SK-N-SH (cell line): ENCODE measurements at regions not wholly inside any gene's neighbourhood (a gene's known extent, or its start where the extent isn't known, plus 50 kb on each side); places are given as distances from the start of the nearest gene placed in this dataset.

ENCODE experiments used
- EZH2phosphoT487 ChIP-seq: fragments of 200-600 bp; sonication (generic); IDR thresholded peaks from 2 replicates; pipeline ENCODE4 v1.6.1; 2017; ENCODE audit warnings: low read depth, mixed run types, mild to moderate bottlenecking, antibody characterized with exemption, moderate library complexity, borderline replicate concordance
- FOXM1 ChIP-seq: IDR thresholded peaks from 2 replicates; pipeline ENCODE4 v1.4.0; 2012; ENCODE audit warnings: low read depth, mild to moderate bottlenecking
- GABPA ChIP-seq: IDR thresholded peaks from 2 replicates; pipeline ENCODE4 v1.4.0; 2012; ENCODE audit warnings: low read depth, mild to moderate bottlenecking
- MEF2A ChIP-seq: IDR thresholded peaks from 2 replicates; pipeline ENCODE4 v1.4.0; 2012; ENCODE audit warnings: low read depth, borderline replicate concordance
- MXI1 ChIP-seq: IDR thresholded peaks from 2 replicates; pipeline ENCODE4 v1.6.1; 2012; ENCODE audit warnings: mild to moderate bottlenecking, low read depth, low read length, improper control_type of control experiment
- NRF1 ChIP-seq: IDR thresholded peaks from 2 replicates; pipeline ENCODE4 v1.6.1; 2012; ENCODE audit warnings: low read depth, mild to moderate bottlenecking, low read length
- POLR2AphosphoS5 ChIP-seq: IDR thresholded peaks from 2 replicates; pipeline ENCODE4 v1.6.1; 2012; ENCODE audit warnings: low read depth, low read length
- RAD21 ChIP-seq: IDR thresholded peaks from 2 replicates; pipeline ENCODE4 v1.6.1; 2012; ENCODE audit warnings: mild to moderate bottlenecking, low read length
- RFX5 ChIP-seq: IDR thresholded peaks from 2 replicates; pipeline ENCODE4 v1.6.1; 2012; ENCODE audit warnings: mild to moderate bottlenecking, improper control_type of control experiment, low read length
- TF ChIP-seq, protein P1 (sequence below): IDR thresholded peaks from 2 replicates; pipeline ENCODE4; 2012
- TF ChIP-seq, protein P2 (sequence below): fragments of 150-350 bp; IDR thresholded peaks from 2 replicates; pipeline ENCODE4 v1.6.1; 2017; ENCODE audit warnings: antibody characterized with exemption, low read length, low read depth, borderline replicate concordance
- TF ChIP-seq, protein P3 (sequence below): fragments of 200-600 bp; sonication (generic); IDR thresholded peaks from 2 replicates; pipeline ENCODE4 v1.6.1; 2017; ENCODE audit warnings: antibody characterized with exemption, mild to moderate bottlenecking, moderate library complexity
- TF ChIP-seq, protein P4 (sequence below): IDR thresholded peaks from 2 replicates; pipeline ENCODE4 v1.4.0; 2012; ENCODE audit warnings: low read depth, borderline replicate concordance

DNA sequence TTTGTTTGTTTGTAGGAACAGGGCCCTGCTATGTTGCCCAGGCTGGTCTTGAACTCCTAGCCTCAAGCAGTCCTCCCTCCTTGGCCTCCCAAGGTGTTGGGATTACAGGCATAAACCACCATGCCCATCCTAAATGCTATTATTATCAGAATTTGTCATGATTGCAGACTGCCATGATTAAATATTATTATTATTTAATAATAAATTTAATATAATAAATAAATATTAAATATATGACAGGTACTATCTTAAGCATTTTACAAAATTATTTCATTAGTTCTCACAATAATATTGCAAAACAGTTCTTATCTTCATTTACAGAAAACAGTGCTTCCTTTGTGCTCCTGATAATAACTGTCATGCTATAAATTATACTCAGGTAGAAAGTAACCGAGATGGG, 133.4 kb upstream of the JADE1 start:
- no peak for TF ChIP-seq NRF1
- no peak for TF ChIP-seq EZH2phosphoT487
- TF ChIP-seq, protein P1, sequence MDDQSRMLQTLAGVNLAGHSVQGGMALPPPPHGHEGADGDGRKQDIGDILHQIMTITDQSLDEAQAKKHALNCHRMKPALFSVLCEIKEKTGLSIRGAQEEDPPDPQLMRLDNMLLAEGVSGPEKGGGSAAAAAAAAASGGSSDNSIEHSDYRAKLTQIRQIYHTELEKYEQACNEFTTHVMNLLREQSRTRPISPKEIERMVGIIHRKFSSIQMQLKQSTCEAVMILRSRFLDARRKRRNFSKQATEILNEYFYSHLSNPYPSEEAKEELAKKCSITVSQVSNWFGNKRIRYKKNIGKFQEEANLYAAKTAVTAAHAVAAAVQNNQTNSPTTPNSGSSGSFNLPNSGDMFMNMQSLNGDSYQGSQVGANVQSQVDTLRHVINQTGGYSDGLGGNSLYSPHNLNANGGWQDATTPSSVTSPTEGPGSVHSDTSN, result no peak
- TF ChIP-seq, protein P2, sequence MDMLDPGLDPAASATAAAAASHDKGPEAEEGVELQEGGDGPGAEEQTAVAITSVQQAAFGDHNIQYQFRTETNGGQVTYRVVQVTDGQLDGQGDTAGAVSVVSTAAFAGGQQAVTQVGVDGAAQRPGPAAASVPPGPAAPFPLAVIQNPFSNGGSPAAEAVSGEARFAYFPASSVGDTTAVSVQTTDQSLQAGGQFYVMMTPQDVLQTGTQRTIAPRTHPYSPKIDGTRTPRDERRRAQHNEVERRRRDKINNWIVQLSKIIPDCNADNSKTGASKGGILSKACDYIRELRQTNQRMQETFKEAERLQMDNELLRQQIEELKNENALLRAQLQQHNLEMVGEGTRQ, result no peak
- TF ChIP-seq RFX5, result no peak
- TF ChIP-seq, protein P3, sequence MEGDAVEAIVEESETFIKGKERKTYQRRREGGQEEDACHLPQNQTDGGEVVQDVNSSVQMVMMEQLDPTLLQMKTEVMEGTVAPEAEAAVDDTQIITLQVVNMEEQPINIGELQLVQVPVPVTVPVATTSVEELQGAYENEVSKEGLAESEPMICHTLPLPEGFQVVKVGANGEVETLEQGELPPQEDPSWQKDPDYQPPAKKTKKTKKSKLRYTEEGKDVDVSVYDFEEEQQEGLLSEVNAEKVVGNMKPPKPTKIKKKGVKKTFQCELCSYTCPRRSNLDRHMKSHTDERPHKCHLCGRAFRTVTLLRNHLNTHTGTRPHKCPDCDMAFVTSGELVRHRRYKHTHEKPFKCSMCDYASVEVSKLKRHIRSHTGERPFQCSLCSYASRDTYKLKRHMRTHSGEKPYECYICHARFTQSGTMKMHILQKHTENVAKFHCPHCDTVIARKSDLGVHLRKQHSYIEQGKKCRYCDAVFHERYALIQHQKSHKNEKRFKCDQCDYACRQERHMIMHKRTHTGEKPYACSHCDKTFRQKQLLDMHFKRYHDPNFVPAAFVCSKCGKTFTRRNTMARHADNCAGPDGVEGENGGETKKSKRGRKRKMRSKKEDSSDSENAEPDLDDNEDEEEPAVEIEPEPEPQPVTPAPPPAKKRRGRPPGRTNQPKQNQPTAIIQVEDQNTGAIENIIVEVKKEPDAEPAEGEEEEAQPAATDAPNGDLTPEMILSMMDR, result no peak
- TF ChIP-seq FOXM1, result no peak
- no peak for TF ChIP-seq POLR2AphosphoS5
- no peak for TF ChIP-seq MXI1
- no peak for TF ChIP-seq GABPA
- no peak for TF ChIP-seq RAD21
- TF ChIP-seq MEF2A, result no peak
- TF ChIP-seq, protein P4, sequence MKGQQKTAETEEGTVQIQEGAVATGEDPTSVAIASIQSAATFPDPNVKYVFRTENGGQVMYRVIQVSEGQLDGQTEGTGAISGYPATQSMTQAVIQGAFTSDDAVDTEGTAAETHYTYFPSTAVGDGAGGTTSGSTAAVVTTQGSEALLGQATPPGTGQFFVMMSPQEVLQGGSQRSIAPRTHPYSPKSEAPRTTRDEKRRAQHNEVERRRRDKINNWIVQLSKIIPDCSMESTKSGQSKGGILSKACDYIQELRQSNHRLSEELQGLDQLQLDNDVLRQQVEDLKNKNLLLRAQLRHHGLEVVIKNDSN, result no peak
